Stimulated activated naive B cell treated with anti-CD40 and anti-IgM and Interleukin-4, amounts not matched to agents 10 μg/mL and 1 μg/mL and 100 μg/mL, for 72 hours (primary cell): ENCODE measurements at regions not wholly inside any gene's neighbourhood (a gene's known extent, or its start where the extent isn't known, plus 50 kb on each side); places are given as distances from the start of the nearest gene placed in this dataset.
"Not testable (repeated sequence)": the region's sequence is repeated elsewhere in the genome, so short reads cannot be mapped to it uniquely, and the experiment has no call there.

Experiments
- ATAC-seq, 2 donors: fragments of 150-1000 bp; cut with Tn5 transposase; replicated peaks; 2 replicates each; pipeline ENCODE4 v1.10.0; 2021; ENCODE audit warnings: moderate library complexity in 1 of 2
- DNase-seq: peaks from one replicate; pipeline ENCODE4 v3.0.0; 2021
- H3K27ac Mint-ChIP-seq: one replicate; pipeline ENCODE4 v1.8.0; 2022; ENCODE audit warnings: mild to moderate bottlenecking, mixed read lengths
- H3K27me3 Mint-ChIP-seq, 2 donors: one replicate each; pipeline ENCODE4 v1.8.0; 2022; ENCODE audit warnings: mixed read lengths in 2 of 2
- H3K36me3 Mint-ChIP-seq, 2 donors: one replicate each; pipeline ENCODE4 v1.8.0; 2022; ENCODE audit warnings: mixed read lengths in 2 of 2, mild to moderate bottlenecking in 1 of 2
- H3K4me1 Mint-ChIP-seq, 2 donors: one replicate each; pipeline ENCODE4 v1.8.0; 2022; ENCODE audit warnings: mixed read lengths in 2 of 2, mild to moderate bottlenecking in 1 of 2
- H3K4me3 Mint-ChIP-seq, 2 donors: one replicate each; pipeline ENCODE4 v1.8.0; 2022; ENCODE audit warnings: mild to moderate bottlenecking in 2 of 2, mixed read lengths in 2 of 2, moderate library complexity in 1 of 2
- H3K9me3 Mint-ChIP-seq, 2 donors: one replicate each; pipeline ENCODE4 v1.8.0; 2022; ENCODE audit warnings: mixed read lengths in 2 of 2, mild to moderate bottlenecking in 1 of 2

- Mint-ChIP-seq H3K4me1 (peaks cover 0 to 3% of the 10 kb centered on the region in 2 donors), H3K27ac (no peak overlapping the region), H3K27me3 (peaks cover 24 to 29% of the 10 kb centered on the region in 2 donors), H3K4me3 (no peak overlapping the region), H3K9me3 (peaks cover 15% of the 10 kb centered on the region in 2 donors), H3K36me3 (peaks cover 8 to 16% of the 10 kb centered on the region in 2 donors)
- DNase-seq (no peak), ATAC-seq (no peak)
Measured at GRCh38 chr20:63145156-63145555, 70.8 kb downstream of the YTHDF1 start.

- H3K27ac Mint-ChIP-seq: no peak overlapping the region
- no peak overlapping the region for H3K4me3 Mint-ChIP-seq
- DNase-seq (no peak), ATAC-seq (no peak)
- H3K4me1 Mint-ChIP-seq: no peaks in the 10 kb centered on the region
- peaks cover 0 to under 1% of the 10 kb centered on the region in 2 donors for H3K36me3 Mint-ChIP-seq
- peaks cover 8 to 17% of the 10 kb centered on the region in 2 donors for H3K27me3 Mint-ChIP-seq
- H3K9me3 Mint-ChIP-seq: peaks cover 3 to 7% of the 10 kb centered on the region in 2 donors
Measured at GRCh38 chr20:63142933-63143332, 73.0 kb downstream of the YTHDF1 start.

GRCh38 chr20:63141531-63141930 lies 74.4 kb downstream of the YTHDF1 start:
- H3K4me1 Mint-ChIP-seq: no peaks in the 10 kb centered on the region
- no peak overlapping the region for H3K27ac Mint-ChIP-seq
- H3K36me3 Mint-ChIP-seq: no peaks in the 10 kb centered on the region
- H3K9me3 Mint-ChIP-seq: no peaks in the 10 kb centered on the region
- H3K27me3 Mint-ChIP-seq: peaks cover 6 to 20% of the 10 kb centered on the region in 2 donors
- DNase-seq (no peak), ATAC-seq (no peak)
- no peak overlapping the region for H3K4me3 Mint-ChIP-seq

GRCh38 chr20:63140514-63141433 lies 75.2 kb downstream of the YTHDF1 start:
- H3K27me3 Mint-ChIP-seq: peaks cover 6 to 20% of the 10 kb centered on the region in 2 donors
- no peak overlapping the region for H3K27ac Mint-ChIP-seq
- no peak for DNase-seq
- H3K36me3 Mint-ChIP-seq: no peaks in the 10 kb centered on the region
- ATAC-seq: no peak
- no peak overlapping the region for H3K4me3 Mint-ChIP-seq
- no peaks in the 10 kb centered on the region for H3K9me3 Mint-ChIP-seq
- no peaks in the 10 kb centered on the region for H3K4me1 Mint-ChIP-seq

- Mint-ChIP-seq H3K9me3 (no peaks in the 10 kb centered on the region), H3K27ac (no peak overlapping the region), H3K27me3 (peaks cover 6 to 20% of the 10 kb centered on the region in 2 donors), H3K36me3 (no peaks in the 10 kb centered on the region), H3K4me3 (no peak overlapping the region), H3K4me1 (no peaks in the 10 kb centered on the region)
- ATAC-seq (no peak), DNase-seq (no peak)
Measured at GRCh38 chr20:63139837-63140236, 76.1 kb downstream of the YTHDF1 start.

- no peaks in the 10 kb centered on the region for H3K36me3 Mint-ChIP-seq
- H3K9me3 Mint-ChIP-seq: no peaks in the 10 kb centered on the region
- peaks cover 6 to 20% of the 10 kb centered on the region in 2 donors for H3K27me3 Mint-ChIP-seq
- DNase-seq (no peak), ATAC-seq (no peak)
- no peak overlapping the region for H3K4me3 Mint-ChIP-seq
- no peak overlapping the region for H3K27ac Mint-ChIP-seq
- no peaks in the 10 kb centered on the region for H3K4me1 Mint-ChIP-seq
Measured at GRCh38 chr20:63139356-63139755, 76.6 kb downstream of the YTHDF1 start.

- ATAC-seq: no peak
- peaks cover 6 to 20% of the 10 kb centered on the region in 2 donors for H3K27me3 Mint-ChIP-seq
- no peak overlapping the region for H3K27ac Mint-ChIP-seq
- H3K4me1 Mint-ChIP-seq: no peaks in the 10 kb centered on the region
- no peaks in the 10 kb centered on the region for H3K36me3 Mint-ChIP-seq
- no peaks in the 10 kb centered on the region for H3K9me3 Mint-ChIP-seq
- no peak for DNase-seq
- no peak overlapping the region for H3K4me3 Mint-ChIP-seq
Measured at GRCh38 chr20:63138855-63139341, 77.0 kb downstream of the YTHDF1 start.

- H3K27me3 Mint-ChIP-seq: peaks cover 6 to 17% of the 10 kb centered on the region in 2 donors
- DNase-seq: no peak
- H3K9me3 Mint-ChIP-seq: no peaks in the 10 kb centered on the region
- no peak for ATAC-seq
- H3K4me3 Mint-ChIP-seq: no peak overlapping the region
- no peaks in the 10 kb centered on the region for H3K36me3 Mint-ChIP-seq
- H3K4me1 Mint-ChIP-seq: no peaks in the 10 kb centered on the region
- H3K27ac Mint-ChIP-seq: no peak overlapping the region
Measured at GRCh38 chr20:63137851-63138415, 78.0 kb downstream of the YTHDF1 start.

- H3K9me3 Mint-ChIP-seq: no peaks in the 10 kb centered on the region
- H3K36me3 Mint-ChIP-seq: no peaks in the 10 kb centered on the region
- no peak overlapping the region for H3K27ac Mint-ChIP-seq
- no peaks in the 10 kb centered on the region for H3K4me1 Mint-ChIP-seq
- H3K4me3 Mint-ChIP-seq: no peak overlapping the region
- no peak for DNase-seq
- peaks cover 12 to 27% of the 10 kb centered on the region in 2 donors for H3K27me3 Mint-ChIP-seq
- ATAC-seq: no peak
Measured at GRCh38 chr20:63136296-63136695, 79.6 kb downstream of the YTHDF1 start.

- Mint-ChIP-seq H3K36me3 (no peaks in the 10 kb centered on the region), H3K9me3 (no peaks in the 10 kb centered on the region), H3K27ac (no peak overlapping the region), H3K4me1 (no peaks in the 10 kb centered on the region), H3K27me3 (peaks cover 10 to 27% of the 10 kb centered on the region in 2 donors), H3K4me3 (no peak overlapping the region)
- ATAC-seq: no peak
- DNase-seq: no peak
Measured at GRCh38 chr20:63135411-63135810, 80.5 kb downstream of the YTHDF1 start.

GRCh38 chr20:63134711-63135361 lies 81.1 kb downstream of the YTHDF1 start:
- not testable (repeated sequence) for H3K27ac Mint-ChIP-seq, H3K4me1 Mint-ChIP-seq, H3K9me3 Mint-ChIP-seq, H3K36me3 Mint-ChIP-seq, H3K4me3 Mint-ChIP-seq, DNase-seq, ATAC-seq
- H3K27me3 Mint-ChIP-seq: peaks cover 10 to 29% of the 10 kb centered on the region in 2 donors

GRCh38 chr20:63134201-63134612 lies 81.7 kb downstream of the YTHDF1 start:
- H3K9me3 Mint-ChIP-seq: no peaks in the 10 kb centered on the region
- DNase-seq (no peak), ATAC-seq (peak in 1 of 2 donors; percentile 25)
- no peak overlapping the region for H3K4me3 Mint-ChIP-seq
- peaks cover 10 to 29% of the 10 kb centered on the region in 2 donors for H3K27me3 Mint-ChIP-seq
- no peaks in the 10 kb centered on the region for H3K36me3 Mint-ChIP-seq
- H3K27ac Mint-ChIP-seq: no peak overlapping the region
- H3K4me1 Mint-ChIP-seq: no peaks in the 10 kb centered on the region

GRCh38 chr20:63133481-63134091 lies 82.3 kb downstream of the YTHDF1 start:
- H3K9me3 Mint-ChIP-seq: no peaks in the 10 kb centered on the region
- no peaks in the 10 kb centered on the region for H3K36me3 Mint-ChIP-seq
- no peak overlapping the region for H3K4me3 Mint-ChIP-seq
- ATAC-seq: no peak
- no peaks in the 10 kb centered on the region for H3K4me1 Mint-ChIP-seq
- no peak overlapping the region for H3K27ac Mint-ChIP-seq
- peaks cover 10 to 22% of the 10 kb centered on the region in 2 donors for H3K27me3 Mint-ChIP-seq
- no peak for DNase-seq
